ENCODE measurements at regions not wholly inside any gene's neighbourhood (a gene's known extent, or its start where the extent isn't known, plus 50 kb on each side); places are given as distances from the start of the nearest gene placed in this dataset.

DNA sequence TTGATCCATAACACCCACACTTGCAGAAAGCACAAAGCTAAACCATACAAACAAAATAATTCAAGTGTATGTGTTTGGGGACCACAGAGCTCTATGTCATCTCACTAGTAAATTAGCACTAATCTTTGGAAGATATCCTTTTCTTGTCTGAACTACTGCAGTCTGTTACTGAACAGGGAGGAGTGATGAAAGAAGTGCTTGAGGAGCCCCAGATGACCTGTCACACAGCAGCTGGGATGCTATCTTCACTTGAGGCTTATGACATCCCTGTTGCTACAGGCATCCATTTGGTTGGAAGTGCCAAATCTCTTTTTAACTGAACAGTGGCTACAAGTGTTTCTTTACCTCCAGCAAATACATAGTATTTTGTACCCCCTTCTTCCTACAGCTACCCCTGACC lies 386.3 kb upstream of the CHAC2 start:
- Histone ChIP-seq H3K36me3 (no peaks in the 10 kb centered on the region), H3K27me3 (no peaks in the 10 kb centered on the region), H3K4me1 (ENCODE audit: insufficient read depth) (no peaks in the 10 kb centered on the region), H3K4me3 (no peak overlapping the region), H3K9me3 (no peaks in the 10 kb centered on the region), H3K27ac (no peak overlapping the region)
- DNase-seq: no peak
- no peak for TF ChIP-seq EP300 (IDR thresholded peaks at IDR 0.05)
- intact Hi-C loops (cut with DNase I): no loop called here

DNA sequence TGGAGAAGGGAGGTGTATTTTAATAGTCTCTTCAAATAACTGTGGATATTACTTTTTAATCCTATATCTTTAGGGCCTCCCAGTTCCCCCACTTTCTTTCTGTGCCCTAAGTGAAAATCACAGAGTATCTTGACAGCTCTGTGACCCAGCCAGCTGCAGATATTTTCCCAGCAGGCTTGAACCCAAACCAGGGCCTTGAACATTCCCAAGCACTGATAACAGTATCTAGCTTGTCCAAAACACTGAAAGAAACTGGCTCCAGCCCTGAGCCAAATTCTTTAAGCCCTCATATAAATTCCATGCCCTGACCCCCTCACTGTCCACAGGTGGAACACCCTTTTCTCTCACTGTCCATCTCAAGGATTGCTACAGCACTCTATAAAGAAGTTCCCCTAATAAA lies 388.1 kb upstream of the CHAC2 start:
- H3K9me3 ChIP-seq: no peaks in the 10 kb centered on the region
- intact Hi-C loops (cut with DNase I): no loop called here
- no peak overlapping the region for H3K4me3 ChIP-seq
- no peak overlapping the region for H3K27ac ChIP-seq
- TF ChIP-seq, protein P1, sequence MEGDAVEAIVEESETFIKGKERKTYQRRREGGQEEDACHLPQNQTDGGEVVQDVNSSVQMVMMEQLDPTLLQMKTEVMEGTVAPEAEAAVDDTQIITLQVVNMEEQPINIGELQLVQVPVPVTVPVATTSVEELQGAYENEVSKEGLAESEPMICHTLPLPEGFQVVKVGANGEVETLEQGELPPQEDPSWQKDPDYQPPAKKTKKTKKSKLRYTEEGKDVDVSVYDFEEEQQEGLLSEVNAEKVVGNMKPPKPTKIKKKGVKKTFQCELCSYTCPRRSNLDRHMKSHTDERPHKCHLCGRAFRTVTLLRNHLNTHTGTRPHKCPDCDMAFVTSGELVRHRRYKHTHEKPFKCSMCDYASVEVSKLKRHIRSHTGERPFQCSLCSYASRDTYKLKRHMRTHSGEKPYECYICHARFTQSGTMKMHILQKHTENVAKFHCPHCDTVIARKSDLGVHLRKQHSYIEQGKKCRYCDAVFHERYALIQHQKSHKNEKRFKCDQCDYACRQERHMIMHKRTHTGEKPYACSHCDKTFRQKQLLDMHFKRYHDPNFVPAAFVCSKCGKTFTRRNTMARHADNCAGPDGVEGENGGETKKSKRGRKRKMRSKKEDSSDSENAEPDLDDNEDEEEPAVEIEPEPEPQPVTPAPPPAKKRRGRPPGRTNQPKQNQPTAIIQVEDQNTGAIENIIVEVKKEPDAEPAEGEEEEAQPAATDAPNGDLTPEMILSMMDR (IDR thresholded peaks at IDR 0.05): no peak
- TF ChIP-seq EP300 (IDR thresholded peaks at IDR 0.05) (no peak), POLR2A (IDR thresholded peaks at IDR 0.05) (no peak)
- H3K27me3 ChIP-seq: no peaks in the 10 kb centered on the region
- no peaks in the 10 kb centered on the region for H3K4me1 ChIP-seq (ENCODE audit: insufficient read depth)
- DNase-seq: no peak
- H3K36me3 ChIP-seq: no peaks in the 10 kb centered on the region

DNA sequence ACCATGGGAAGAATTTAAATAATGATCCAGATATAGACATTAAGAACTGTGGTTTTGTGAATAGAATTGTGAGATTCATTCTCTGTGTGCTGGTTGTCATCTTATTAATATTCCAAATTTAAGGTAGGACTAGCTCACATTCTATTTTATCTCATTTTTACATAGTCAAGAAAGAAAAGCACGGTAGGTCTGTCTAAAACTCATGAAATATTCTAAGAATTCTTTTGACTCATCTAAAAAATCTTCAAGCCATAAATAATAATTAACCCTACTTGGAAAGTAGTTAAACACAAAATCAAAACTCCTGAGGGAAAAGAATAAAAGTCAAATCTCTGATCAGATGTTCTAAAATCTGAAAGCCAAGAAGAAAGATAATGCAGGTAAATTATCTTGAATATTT lies 388.8 kb upstream of the CHAC2 start:
- Histone ChIP-seq H3K36me3 (no peaks in the 10 kb centered on the region), H3K27me3 (no peaks in the 10 kb centered on the region), H3K9me3 (no peaks in the 10 kb centered on the region), H3K27ac (no peak overlapping the region), H3K4me3 (no peak overlapping the region), H3K4me1 (ENCODE audit: insufficient read depth) (no peaks in the 10 kb centered on the region)
- TF ChIP-seq POLR2A (IDR thresholded peaks at IDR 0.05) (no peak), EP300 (IDR thresholded peaks at IDR 0.05) (no peak)
- TF ChIP-seq, protein P1 (IDR thresholded peaks at IDR 0.05): no peak
- intact Hi-C loops (cut with DNase I): no loop called here
- 23 to 49% (median 35%) methylated on average over 1 of the region's 1 CpG for WGBS, 3 donors
- DNase-seq: no peak

DNA sequence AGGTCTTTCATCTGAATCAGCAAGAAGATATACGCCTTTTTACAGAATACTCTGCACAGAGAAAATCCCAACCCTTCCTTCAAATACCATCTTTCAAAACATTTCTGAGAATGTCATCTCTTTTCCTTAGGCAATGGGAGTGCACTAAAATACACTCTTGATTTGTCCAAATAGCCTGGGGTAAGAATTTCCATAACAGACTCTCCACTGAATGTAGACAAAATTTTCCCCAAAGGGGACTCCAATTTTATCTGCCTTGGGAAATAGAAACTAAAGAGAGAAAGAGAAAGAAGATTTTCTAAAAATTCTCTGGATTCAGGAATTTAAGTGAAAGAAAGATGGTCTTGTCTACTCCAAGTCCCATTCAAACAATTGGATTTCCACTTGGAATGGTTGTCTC lies 394.5 kb upstream of the CHAC2 start:
- intact Hi-C loops (cut with DNase I): no loop called here
- Histone ChIP-seq H3K4me3 (no peak overlapping the region), H3K9me3 (no peaks in the 10 kb centered on the region), H3K4me1 (ENCODE audit: insufficient read depth) (no peaks in the 10 kb centered on the region), H3K36me3 (no peaks in the 10 kb centered on the region), H3K27ac (no peak overlapping the region), H3K27me3 (no peaks in the 10 kb centered on the region)
- no peak for DNase-seq
- no peak for TF ChIP-seq EP300 (IDR thresholded peaks at IDR 0.05)
- TF ChIP-seq POLR2A (IDR thresholded peaks at IDR 0.05): no peak
- TF ChIP-seq, protein P1 (IDR thresholded peaks at IDR 0.05): no peak
- WGBS, 3 donors: 85 to 98% (median 93%) methylated on average over 1 of the region's 1 CpG

DNA sequence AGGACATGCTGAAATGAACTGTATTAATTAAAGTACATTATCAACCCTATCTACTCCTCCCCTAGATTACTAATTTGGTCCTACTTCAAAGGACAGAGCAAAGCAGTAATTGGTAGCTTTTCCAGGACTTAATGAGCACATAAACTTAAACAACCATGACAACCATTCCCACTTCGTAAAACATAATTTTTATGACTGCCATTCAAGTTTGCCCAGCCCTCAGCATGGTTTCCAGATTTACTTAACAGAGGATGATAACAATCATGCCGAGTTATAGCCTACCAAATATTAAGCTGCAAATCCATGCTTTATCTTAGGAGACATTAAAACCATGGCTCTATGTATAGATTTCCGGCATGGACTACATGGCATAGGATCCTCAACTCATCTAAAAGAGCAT lies 401.1 kb upstream of the CHAC2 start:
- Histone ChIP-seq H3K4me1 (ENCODE audit: insufficient read depth) (no peaks in the 10 kb centered on the region), H3K4me3 (no peak overlapping the region), H3K27ac (no peak overlapping the region), H3K9me3 (no peaks in the 10 kb centered on the region), H3K27me3 (no peaks in the 10 kb centered on the region), H3K36me3 (no peaks in the 10 kb centered on the region)
- 58 to 66% (median 60%) methylated on average over 3 of the region's 3 CpGs for whole genome bisulfite sequencing, 3 donors
- intact Hi-C loops (cut with DNase I): no loop called here
- no peak for DNase-seq
- TF ChIP-seq POLR2A (IDR thresholded peaks at IDR 0.05) (no peak), EP300 (IDR thresholded peaks at IDR 0.05) (no peak)
- TF ChIP-seq, protein P1 (IDR thresholded peaks at IDR 0.05): no peak
